ENCODE measurements at regions not wholly inside any gene's neighbourhood (a gene's known extent, or its start where the extent isn't known, plus 50 kb on each side); places are given as distances from the start of the nearest gene placed in this dataset.

GRCh38 chr13:105031306-105031705 lies 1504.2 kb downstream of the EFNB2 start:
- no peak overlapping the region for H3K27ac ChIP-seq
- H3K27me3 ChIP-seq = no peaks in the 10 kb centered on the region
- no peaks in the 10 kb centered on the region for H3K4me1 ChIP-seq
- no peaks in the 10 kb centered on the region for H3K36me3 ChIP-seq
- no peak for DNase-seq (ENCODE audit: low spot score)
- TF ChIP-seq CTCF (IDR thresholded peaks at IDR 0.05) = no peak
- H3K9me3 ChIP-seq = no peaks in the 10 kb centered on the region
- no peak overlapping the region for H3K4me3 ChIP-seq

GRCh38 chr13:105030851-105031250 lies 1504.6 kb downstream of the EFNB2 start:
- no peaks in the 10 kb centered on the region for H3K4me1 ChIP-seq
- no peak for TF ChIP-seq CTCF (IDR thresholded peaks at IDR 0.05)
- H3K9me3 ChIP-seq = no peaks in the 10 kb centered on the region
- no peak overlapping the region for H3K27ac ChIP-seq
- H3K27me3 ChIP-seq = no peaks in the 10 kb centered on the region
- no peak overlapping the region for H3K4me3 ChIP-seq
- DNase-seq (ENCODE audit: low spot score) = no peak
- H3K36me3 ChIP-seq = no peaks in the 10 kb centered on the region

- peaks cover 0 to 11% of the 10 kb centered on the region in 2 donors for H3K9me3 ChIP-seq
- no peak for DNase-seq (ENCODE audit: low spot score)
- H3K27me3 ChIP-seq = no peaks in the 10 kb centered on the region
- no peaks in the 10 kb centered on the region for H3K36me3 ChIP-seq
- no peak overlapping the region for H3K27ac ChIP-seq
- no peak overlapping the region for H3K4me3 ChIP-seq
- no peaks in the 10 kb centered on the region for H3K4me1 ChIP-seq
- no peak for TF ChIP-seq CTCF (IDR thresholded peaks at IDR 0.05)
Observed at GRCh38 chr13:105019073-105019472, 1516.4 kb downstream of the EFNB2 start.

GRCh38 chr13:105016266-105016665 lies 1519.2 kb downstream of the EFNB2 start:
- Histone ChIP-seq H3K4me1 (no peaks in the 10 kb centered on the region), H3K36me3 (no peaks in the 10 kb centered on the region), H3K27me3 (no peaks in the 10 kb centered on the region), H3K9me3 (no peaks in the 10 kb centered on the region), H3K4me3 (no peak overlapping the region), H3K27ac (no peak overlapping the region)
- no peak for DNase-seq (ENCODE audit: low spot score)
- no peak for TF ChIP-seq CTCF (IDR thresholded peaks at IDR 0.05)

- Histone ChIP-seq H3K9me3 (no peaks in the 10 kb centered on the region), H3K36me3 (no peaks in the 10 kb centered on the region), H3K4me3 (no peak overlapping the region), H3K27ac (no peak overlapping the region), H3K4me1 (no peaks in the 10 kb centered on the region), H3K27me3 (no peaks in the 10 kb centered on the region)
- DNase-seq (ENCODE audit: low spot score) = no peak
- no peak for TF ChIP-seq CTCF (IDR thresholded peaks at IDR 0.05)
Observed at GRCh38 chr13:105008604-105009003, 1526.9 kb downstream of the EFNB2 start.

- Histone ChIP-seq H3K36me3 (no peaks in the 10 kb centered on the region), H3K27ac (no peak overlapping the region), H3K4me3 (no peak overlapping the region), H3K27me3 (no peaks in the 10 kb centered on the region), H3K4me1 (no peaks in the 10 kb centered on the region), H3K9me3 (no peaks in the 10 kb centered on the region)
- DNase-seq (ENCODE audit: low spot score) = no peak
- TF ChIP-seq CTCF (IDR thresholded peaks at IDR 0.05) = no peak
Observed at GRCh38 chr13:105007166-105007808, 1528.2 kb downstream of the EFNB2 start.

All from right atrium auricular region (tissue), 2 donors.